ENCODE measurements at regions not wholly inside any gene's neighbourhood (a gene's known extent, or its start where the extent isn't known, plus 50 kb on each side); places are given as distances from the start of the nearest gene placed in this dataset.
"Not testable (repeated sequence)": the region's sequence is repeated elsewhere in the genome, so short reads cannot be mapped to it uniquely, and the experiment has no call there.

- TF ChIP-seq, protein P1, sequence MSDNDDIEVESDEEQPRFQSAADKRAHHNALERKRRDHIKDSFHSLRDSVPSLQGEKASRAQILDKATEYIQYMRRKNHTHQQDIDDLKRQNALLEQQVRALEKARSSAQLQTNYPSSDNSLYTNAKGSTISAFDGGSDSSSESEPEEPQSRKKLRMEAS (IDR thresholded peaks at IDR 0.05; ENCODE audit: low read depth, low read length): no peak
- TF ChIP-seq POLR2A (IDR thresholded peaks at IDR 0.05; ENCODE audit: extremely low read depth, insufficient read length): no peak
Measured at GRCh38 chr18:70705831-70706416, 417.1 kb downstream of the SOCS6 start.

DNA sequence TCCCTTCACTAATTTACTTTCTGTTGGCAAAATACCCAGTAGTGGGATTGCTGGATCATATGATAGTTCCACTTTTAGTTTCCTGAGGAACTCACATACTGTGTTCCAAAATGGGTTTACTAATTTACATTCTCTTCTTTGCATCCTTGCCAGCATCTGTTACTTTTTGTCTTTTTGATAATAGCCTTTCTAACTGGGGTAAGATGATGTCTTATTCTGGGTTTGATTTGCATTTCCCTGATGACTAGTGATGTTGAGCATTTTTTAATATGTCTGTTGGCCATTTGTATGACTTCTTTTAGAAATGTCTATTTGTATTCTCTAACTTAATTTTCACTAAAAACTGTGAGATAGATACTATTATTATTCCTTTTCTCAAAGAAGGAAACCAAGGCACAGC lies 411.7 kb downstream of the SOCS6 start:
- no peak for TF ChIP-seq POLR2A (IDR thresholded peaks at IDR 0.05; ENCODE audit: extremely low read depth, insufficient read length)
- no peak for TF ChIP-seq MYC (IDR thresholded peaks at IDR 0.05; ENCODE audit: low read depth, low read length)
- no peak for TF ChIP-seq CTCF (IDR thresholded peaks at IDR 0.05; ENCODE audit: low read depth, low read length)
- TF ChIP-seq, protein P1 (IDR thresholded peaks at IDR 0.05; ENCODE audit: low read depth, low read length): no peak
- H3K4me3 ChIP-seq (ENCODE audit: low read depth, low read length): no peak overlapping the region
- no peak for DNase-seq (ENCODE audit: low read depth)

More at GRCh38 chr18:70705831-70706416, 417.1 kb downstream of the SOCS6 start:
- H3K4me3 ChIP-seq (ENCODE audit: low read depth, low read length): no peak overlapping the region
- DNase-seq (ENCODE audit: low read depth): no peak

- no peak overlapping the region for H3K4me3 ChIP-seq (ENCODE audit: low read depth, low read length)
- DNase-seq (ENCODE audit: low read depth): no peak
- TF ChIP-seq MYC (IDR thresholded peaks at IDR 0.05; ENCODE audit: low read depth, low read length): no peak
- TF ChIP-seq, protein P1 (IDR thresholded peaks at IDR 0.05; ENCODE audit: low read depth, low read length): no peak
- TF ChIP-seq POLR2A (IDR thresholded peaks at IDR 0.05; ENCODE audit: extremely low read depth, insufficient read length): no peak
- no peak for TF ChIP-seq CTCF (IDR thresholded peaks at IDR 0.05; ENCODE audit: low read depth, low read length)
Measured at GRCh38 chr18:70698574-70698973, 409.7 kb downstream of the SOCS6 start.

GRCh38 chr18:70693246-70693645 lies 404.4 kb downstream of the SOCS6 start:
- TF ChIP-seq MYC (IDR thresholded peaks at IDR 0.05; ENCODE audit: low read depth, low read length): no peak
- TF ChIP-seq, protein P1 (IDR thresholded peaks at IDR 0.05; ENCODE audit: low read depth, low read length): no peak
- DNase-seq (ENCODE audit: low read depth): no peak
- no peak overlapping the region for H3K4me3 ChIP-seq (ENCODE audit: low read depth, low read length)

GRCh38 chr18:70689765-70690164 lies 400.9 kb downstream of the SOCS6 start:
- DNase-seq (ENCODE audit: low read depth): not testable (repeated sequence)

DNA sequence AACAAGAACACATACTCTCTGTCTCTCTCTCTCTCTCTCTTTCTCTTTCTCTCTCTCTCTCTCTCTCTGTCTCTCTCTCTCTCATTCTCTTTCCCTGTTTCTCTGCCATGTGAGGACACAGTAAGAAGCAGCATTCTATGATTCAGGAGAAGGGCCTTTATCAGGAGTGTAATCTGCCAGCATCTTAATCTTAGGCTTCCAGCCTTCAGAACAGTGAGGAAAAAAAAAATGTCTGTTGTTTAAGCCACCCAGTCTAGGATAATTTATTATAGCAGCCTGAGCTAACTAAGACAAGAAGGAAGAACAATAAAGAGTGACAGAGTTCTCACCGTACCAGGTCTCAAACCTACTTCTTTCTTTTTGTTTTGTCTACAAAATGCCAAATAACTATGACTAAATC lies 399.4 kb downstream of the SOCS6 start:
- no peak for DNase-seq (ENCODE audit: low read depth)
- TF ChIP-seq POLR2A (IDR thresholded peaks at IDR 0.05; ENCODE audit: extremely low read depth, insufficient read length): no peak
- TF ChIP-seq CTCF (IDR thresholded peaks at IDR 0.05; ENCODE audit: low read depth, low read length): no peak
- TF ChIP-seq, protein P1 (IDR thresholded peaks at IDR 0.05; ENCODE audit: low read depth, low read length): no peak
- no peak for TF ChIP-seq MYC (IDR thresholded peaks at IDR 0.05; ENCODE audit: low read depth, low read length)
- no peak overlapping the region for H3K4me3 ChIP-seq (ENCODE audit: low read depth, low read length)

More at GRCh38 chr18:70689765-70690164, 400.9 kb downstream of the SOCS6 start:
- H3K4me3 ChIP-seq (ENCODE audit: low read depth, low read length): not testable (repeated sequence)

GRCh38 chr18:70684821-70685220 lies 396.0 kb downstream of the SOCS6 start:
- no peak for DNase-seq (ENCODE audit: low read depth)
- TF ChIP-seq, protein P1 (IDR thresholded peaks at IDR 0.05; ENCODE audit: low read depth, low read length): no peak
- no peak for TF ChIP-seq POLR2A (IDR thresholded peaks at IDR 0.05; ENCODE audit: extremely low read depth, insufficient read length)
- TF ChIP-seq CTCF (IDR thresholded peaks at IDR 0.05; ENCODE audit: low read depth, low read length): no peak
- TF ChIP-seq MYC (IDR thresholded peaks at IDR 0.05; ENCODE audit: low read depth, low read length): no peak
- no peak overlapping the region for H3K4me3 ChIP-seq (ENCODE audit: low read depth, low read length)

Measured in NB4 (cell line).